Left forelimb (tissue), 1 donor: ENCODE measurements at regions not wholly inside any gene's neighbourhood (a gene's known extent, or its start where the extent isn't known, plus 50 kb on each side); places are given as distances from the start of the nearest gene placed in this dataset.

ENCODE experiments used
- DNase-seq: peaks from one replicate; pipeline ENCODE4 v3.0.0-alpha.2; 2018; ENCODE audit warnings: low spot score

GRCh38 chr2:34102339-34102738 is 503.2 kb upstream of the FAM98A start:
- no peak for DNase-seq

GRCh38 chr2:34099377-34099776 is 500.3 kb upstream of the FAM98A start:
- no peak for DNase-seq

GRCh38 chr2:34098256-34098655 is 499.2 kb upstream of the FAM98A start:
- no peak for DNase-seq

- no peak for DNase-seq
Measured at GRCh38 chr2:34096562-34097171, 497.6 kb upstream of the FAM98A start.

DNA sequence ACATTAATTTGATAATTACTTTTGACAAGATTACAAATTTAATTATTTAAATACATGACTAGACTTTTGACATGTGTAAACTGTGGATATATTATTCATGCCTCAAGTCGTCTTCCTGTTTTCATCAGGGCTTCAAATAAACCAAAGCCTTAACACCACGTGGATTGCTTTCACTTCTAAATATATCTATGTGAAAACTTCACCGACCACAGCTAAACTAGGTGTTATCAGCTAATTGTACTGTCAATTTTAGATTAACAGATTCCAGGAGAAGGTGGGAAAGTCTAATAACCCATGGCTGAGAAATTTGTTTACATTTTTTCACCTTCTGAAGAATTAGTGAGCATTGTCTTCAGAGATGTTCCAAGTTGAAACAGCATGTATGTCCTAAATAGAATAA is 494.7 kb upstream of the FAM98A start:
- no peak for DNase-seq

- no peak for DNase-seq
Measured at GRCh38 chr2:34070196-34070595, 471.1 kb upstream of the FAM98A start.

GRCh38 chr2:34069604-34070003 is 470.5 kb upstream of the FAM98A start:
- no peak for DNase-seq

DNA sequence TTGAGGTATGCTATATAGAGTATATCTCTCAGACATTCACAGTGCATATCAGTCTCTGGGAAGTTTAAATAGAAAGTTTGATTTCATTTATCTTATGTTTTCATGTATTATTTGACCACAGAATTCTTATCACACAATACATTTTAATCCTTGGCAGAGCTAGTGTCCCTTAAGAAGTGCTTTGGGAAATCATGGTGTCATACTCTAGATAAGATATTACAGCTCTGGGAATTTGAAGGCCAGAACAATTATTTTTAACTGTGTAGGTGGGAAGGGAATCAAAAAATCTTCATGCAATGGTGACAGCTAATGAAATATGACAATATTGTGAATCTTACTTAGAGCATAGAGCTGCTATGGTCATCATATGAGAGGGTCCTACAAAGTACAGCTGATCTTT is 451.3 kb upstream of the FAM98A start:
- DNase-seq: no peak

GRCh38 chr2:34045101-34045655 is 446.1 kb upstream of the FAM98A start:
- no peak for DNase-seq

DNA sequence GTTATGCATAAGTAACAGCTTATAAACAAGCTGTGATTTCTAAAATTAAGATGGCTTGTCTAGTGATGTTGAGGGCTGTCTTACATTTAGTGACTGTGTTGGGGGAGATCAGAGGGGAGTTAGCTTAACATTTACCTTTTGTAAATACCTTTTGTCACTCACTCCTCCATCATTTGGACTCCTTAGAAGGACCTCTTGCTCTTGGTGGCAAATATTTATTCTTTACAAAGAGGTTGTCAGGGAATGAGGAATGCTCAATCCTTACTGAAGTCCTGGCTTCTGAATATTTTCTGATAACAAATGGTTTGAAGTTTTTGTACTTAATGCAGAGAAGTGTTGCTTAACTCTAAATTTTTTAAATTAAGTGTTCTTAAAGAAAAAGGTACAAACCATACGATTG is 438.8 kb upstream of the FAM98A start:
- no peak for DNase-seq

GRCh38 chr2:34037157-34037556 is 438.1 kb upstream of the FAM98A start:
- no peak for DNase-seq

DNA sequence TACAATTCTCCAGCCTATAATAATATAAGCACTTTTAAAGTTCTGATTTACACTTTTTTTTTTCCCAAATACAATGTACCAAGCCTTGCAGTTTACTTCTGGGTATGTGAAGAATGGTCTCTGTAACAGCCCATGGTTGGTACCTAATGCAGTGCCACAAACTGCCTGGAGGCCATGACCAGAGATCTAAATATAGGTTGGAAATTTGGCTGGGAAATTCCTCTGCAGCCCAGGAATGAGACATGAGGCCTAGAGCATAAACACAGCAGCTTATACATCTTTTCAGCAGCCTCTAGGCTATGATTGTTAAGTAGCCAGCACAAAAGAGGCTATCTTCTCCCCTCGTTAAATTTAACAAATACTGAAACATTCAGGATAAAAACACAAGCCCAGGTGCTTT is 432.0 kb upstream of the FAM98A start:
- no peak for DNase-seq

GRCh38 chr2:34030273-34030672 is 431.2 kb upstream of the FAM98A start:
- no peak for DNase-seq

GRCh38 chr2:34029073-34029472 is 430.0 kb upstream of the FAM98A start:
- no peak for DNase-seq

- DNase-seq: no peak
Measured at GRCh38 chr2:34025196-34025595, 426.1 kb upstream of the FAM98A start.

DNA sequence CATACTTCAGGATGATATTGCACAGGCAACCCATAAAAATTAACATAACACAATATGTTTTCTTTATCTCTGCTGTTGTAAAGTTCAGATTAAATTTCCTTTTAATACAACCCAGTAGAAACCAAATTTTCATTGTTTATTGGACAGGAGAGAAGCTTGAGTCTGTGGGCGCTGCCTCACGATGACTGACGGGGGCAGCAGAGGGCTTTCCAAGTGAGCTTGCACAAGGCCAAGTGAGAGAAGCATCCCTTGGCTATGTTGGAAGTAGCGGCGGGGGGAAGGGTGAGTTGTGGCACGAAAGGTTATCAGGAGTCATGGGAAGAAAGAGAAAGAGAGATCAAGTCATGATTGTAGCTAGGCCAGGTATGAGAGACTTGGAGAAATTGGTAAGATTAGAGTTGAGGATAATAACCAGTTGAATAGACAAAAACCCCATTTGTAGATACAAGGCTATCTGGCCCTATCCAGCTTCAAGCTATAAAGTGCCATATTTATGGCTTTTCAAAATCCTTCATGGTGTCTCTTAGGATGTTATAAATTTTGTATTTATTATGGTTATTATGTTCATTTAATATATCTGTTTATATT is 413.7 kb upstream of the FAM98A start:
- no peak for DNase-seq

GRCh38 chr2:34011684-34012083 is 412.6 kb upstream of the FAM98A start:
- no peak for DNase-seq

GRCh38 chr2:34005901-34006300 is 406.8 kb upstream of the FAM98A start:
- DNase-seq: no peak

DNA sequence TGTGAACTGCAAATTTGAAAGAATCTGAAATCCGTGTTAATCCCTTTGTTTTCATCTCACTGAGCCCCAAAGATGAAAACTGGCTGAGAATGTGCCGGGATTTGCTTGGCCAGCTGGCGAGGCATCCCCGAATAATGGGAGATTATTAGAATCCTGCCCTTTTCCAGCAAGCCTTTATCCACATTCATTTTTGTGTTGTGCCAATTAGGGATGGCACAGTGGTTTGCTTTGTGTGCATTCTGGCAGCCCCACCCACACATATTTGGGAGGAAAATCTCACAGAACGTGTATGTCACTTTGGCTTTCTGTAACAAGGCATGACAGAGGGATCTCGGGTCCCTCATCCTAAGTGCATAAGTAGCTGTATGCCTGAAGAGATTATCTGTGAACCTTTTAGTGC is 405.8 kb upstream of the FAM98A start:
- no peak for DNase-seq

DNA sequence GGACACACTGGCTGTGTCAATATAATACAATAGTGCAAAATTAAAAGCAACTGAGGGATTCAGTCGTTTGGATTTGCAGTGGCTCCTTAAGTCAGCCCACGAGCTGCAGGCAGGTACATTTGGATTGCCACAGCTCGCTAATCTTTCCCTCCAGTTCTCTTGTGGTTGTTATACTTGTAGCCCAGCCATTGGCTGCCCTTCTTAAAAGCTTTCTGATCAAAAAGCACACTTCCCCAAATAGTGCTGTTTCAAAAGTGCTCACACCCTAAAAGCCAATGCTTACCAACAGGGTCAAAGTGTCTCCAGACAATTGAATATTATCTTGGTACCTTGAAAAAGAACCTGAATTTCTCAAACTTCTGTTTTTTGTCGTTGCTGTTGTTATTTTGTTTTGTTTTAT is 404.7 kb upstream of the FAM98A start:
- DNase-seq: no peak

- no peak for DNase-seq
Measured at GRCh38 chr2:34001557-34001956, 402.5 kb upstream of the FAM98A start.

- no peak for DNase-seq
Measured at GRCh38 chr2:33984131-33984530, 385.0 kb upstream of the FAM98A start.

GRCh38 chr2:33978471-33978870 is 379.4 kb upstream of the FAM98A start:
- DNase-seq: no peak

GRCh38 chr2:33975498-33975897 is 376.4 kb upstream of the FAM98A start:
- no peak for DNase-seq
